Mucosa of gallbladder (tissue), 1 donor: ENCODE measurements at regions not wholly inside any gene's neighbourhood (a gene's known extent, or its start where the extent isn't known, plus 50 kb on each side); places are given as distances from the start of the nearest gene placed in this dataset.

ENCODE experiments used
- DNase-seq: peaks from one replicate; pipeline ENCODE4 v3.0.0-alpha.2; 2020; ENCODE audit warnings: low spot score
- donor health status: DM: no; HTN: no; CAD: no.

GRCh38 chr17:77458202-77459017 is 317.6 kb downstream of the SEC14L1 start:
- DNase-seq: no peak

- DNase-seq: no peak
These were observed 318.4 kb downstream of the SEC14L1 start for GRCh38 chr17:77459018-77459755.

GRCh38 chr17:77460514-77461046 is 319.8 kb downstream of the SEC14L1 start:
- DNase-seq: no peak

- DNase-seq: no peak
These were observed 320.7 kb downstream of the SEC14L1 start for GRCh38 chr17:77461277-77462057.

- DNase-seq: no peak
These were observed 321.3 kb downstream of the SEC14L1 start for GRCh38 chr17:77462090-77462489.

GRCh38 chr17:77462553-77463497 is 322.1 kb downstream of the SEC14L1 start:
- DNase-seq: no peak

GRCh38 chr17:77464988-77465357 is 324.2 kb downstream of the SEC14L1 start:
- no peak for DNase-seq

- DNase-seq: no peak
These were observed 324.7 kb downstream of the SEC14L1 start for GRCh38 chr17:77465358-77466041.

- DNase-seq: no peak
These were observed 325.4 kb downstream of the SEC14L1 start for GRCh38 chr17:77466140-77466539.

- no peak for DNase-seq
These were observed 325.9 kb downstream of the SEC14L1 start for GRCh38 chr17:77466596-77467223.

- DNase-seq: no peak
These were observed 326.8 kb downstream of the SEC14L1 start for GRCh38 chr17:77467521-77467920.

GRCh38 chr17:77468897-77469296 is 328.1 kb downstream of the SEC14L1 start:
- DNase-seq: no peak

- DNase-seq: no peak
These were observed 329.6 kb downstream of the SEC14L1 start for GRCh38 chr17:77470330-77470786.

GRCh38 chr17:77470800-77471733 is 330.3 kb downstream of the SEC14L1 start:
- no peak for DNase-seq

- DNase-seq: no peak
These were observed 331.3 kb downstream of the SEC14L1 start for GRCh38 chr17:77471984-77472461.

- no peak for DNase-seq
These were observed 331.9 kb downstream of the SEC14L1 start for GRCh38 chr17:77472468-77473310.

- DNase-seq: no peak
These were observed 333.0 kb downstream of the SEC14L1 start for GRCh38 chr17:77473615-77474226.
